ENCODE measurements at regions not wholly inside any gene's neighbourhood (a gene's known extent, or its start where the extent isn't known, plus 50 kb on each side); places are given as distances from the start of the nearest gene placed in this dataset.

- Histone ChIP-seq H3K9ac (ENCODE audit: low read depth in 1 of 2, low read length in 2 of 2) (no peak overlapping the region), H3K4me3 (ENCODE audit: low read depth in 1 of 3, low read length in 3 of 3) (no peak overlapping the region), H3K27ac (ENCODE audit: low read depth in 1 of 2, low read length in 2 of 2) (no peak overlapping the region), H3K27me3 (ENCODE audit: control insufficient read depth in 4 of 4, insufficient read depth in 4 of 4, low read length in 3 of 4) (no peaks in the 10 kb centered on the region), H3K9me3 (ENCODE audit: control insufficient read depth in 4 of 4, low read length in 3 of 4) (no peaks in the 10 kb centered on the region), H3K36me3 (ENCODE audit: control insufficient read depth in 4 of 4, insufficient read depth in 3 of 4, low read depth in 1 of 4, low read length in 3 of 4) (no peaks in the 10 kb centered on the region), H3K4me1 (ENCODE audit: control insufficient read depth in 4 of 4, insufficient read depth in 4 of 4, low read length in 3 of 4) (no peaks in the 10 kb centered on the region)
- WGBS, result 89% methylated on average over 4 of the region's 4 CpGs
- no peak for TF ChIP-seq RAD21 (IDR thresholded peaks at IDR 0.05)
- no peak for TF ChIP-seq ATF3 (IDR thresholded peaks at IDR 0.05)
- no peak for TF ChIP-seq EGR1 (IDR thresholded peaks at IDR 0.05; ENCODE audit: low read depth in 2 of 2)
- TF ChIP-seq REST (IDR thresholded peaks at IDR 0.05), result no peak
- no peak for TF ChIP-seq NR2F2 (IDR thresholded peaks at IDR 0.05)
- TF ChIP-seq FOXA2 (IDR thresholded peaks at IDR 0.05), result no peak
- no peak for TF ChIP-seq ZBTB33 (IDR thresholded peaks at IDR 0.05)
- no peak for TF ChIP-seq HNF4A (conservative IDR thresholded peaks at IDR 0.05)
- no peak for TF ChIP-seq GABPA (IDR thresholded peaks at IDR 0.05 in 1 of 2, conservative IDR thresholded peaks at IDR 0.05 in 1 of 2)
- TF ChIP-seq RXRA (IDR thresholded peaks at IDR 0.05), result no peak
- no peak for TF ChIP-seq FOXA1 (IDR thresholded peaks at IDR 0.05)
- TF ChIP-seq CTCF (IDR thresholded peaks at IDR 0.05; ENCODE audit: low read depth, low read length, missing input control), result no peak
- no peak for TF ChIP-seq SP1 (IDR thresholded peaks at IDR 0.05)
- no peak for TF ChIP-seq MAX (IDR thresholded peaks at IDR 0.05)
- no peak for DNase-seq (ENCODE audit: low spot score)
These were observed 543.2 kb upstream of the TBX3 start for GRCh38 chr12:115227137-115227615.

GRCh38 chr12:115225845-115226244 lies 541.9 kb upstream of the TBX3 start:
- WGBS, result 60% methylated on average over 4 of the region's 4 CpGs
- no peaks in the 10 kb centered on the region for H3K27me3 ChIP-seq (ENCODE audit: control insufficient read depth in 4 of 4, insufficient read depth in 4 of 4, low read length in 3 of 4)
- H3K27ac ChIP-seq (ENCODE audit: low read depth in 1 of 2, low read length in 2 of 2), result no peak overlapping the region
- no peak for DNase-seq (ENCODE audit: low spot score)
- no peaks in the 10 kb centered on the region for H3K9me3 ChIP-seq (ENCODE audit: control insufficient read depth in 4 of 4, low read length in 3 of 4)
- H3K36me3 ChIP-seq (ENCODE audit: control insufficient read depth in 4 of 4, insufficient read depth in 3 of 4, low read depth in 1 of 4, low read length in 3 of 4), result no peaks in the 10 kb centered on the region
- H3K9ac ChIP-seq (ENCODE audit: low read depth in 1 of 2, low read length in 2 of 2), result no peak overlapping the region
- no peak overlapping the region for H3K4me3 ChIP-seq (ENCODE audit: low read depth in 1 of 3, low read length in 3 of 3)
- no peaks in the 10 kb centered on the region for H3K4me1 ChIP-seq (ENCODE audit: control insufficient read depth in 4 of 4, insufficient read depth in 4 of 4, low read length in 3 of 4)
- TF ChIP-seq SP1 (IDR thresholded peaks at IDR 0.05) (no peak), FOXA2 (IDR thresholded peaks at IDR 0.05) (no peak), YY1 (IDR thresholded peaks at IDR 0.05) (no peak), RAD21 (IDR thresholded peaks at IDR 0.05) (no peak), JUND (IDR thresholded peaks at IDR 0.05) (no peak), EGR1 (IDR thresholded peaks at IDR 0.05; ENCODE audit: low read depth in 2 of 2) (no peak), MAX (IDR thresholded peaks at IDR 0.05) (no peak), ATF3 (IDR thresholded peaks at IDR 0.05) (no peak), GABPA (IDR thresholded peaks at IDR 0.05 in 1 of 2, conservative IDR thresholded peaks at IDR 0.05 in 1 of 2) (no peak), NR2F2 (IDR thresholded peaks at IDR 0.05) (no peak), TAF1 (conservative IDR thresholded peaks at IDR 0.05) (no peak), ZBTB33 (IDR thresholded peaks at IDR 0.05) (no peak), REST (IDR thresholded peaks at IDR 0.05) (no peak)

Data from liver (tissue), 8 donors.